Parathyroid adenoma (tissue), 2 donors: ENCODE measurements at regions not wholly inside any gene's neighbourhood (a gene's known extent, or its start where the extent isn't known, plus 50 kb on each side); places are given as distances from the start of the nearest gene placed in this dataset.

Experiments used
- H2AFZ ChIP-seq: fragments of 300-600 bp; sonication (generic); one replicate; pipeline ENCODE4 v1.7.0; 2017; ENCODE audit warnings: antibody characterized with exemption, mild to moderate bottlenecking
- H3K27ac ChIP-seq: fragments of 300-600 bp; sonication (generic); one replicate; pipeline ENCODE4 v1.7.0; 2017
- H3K27me3 ChIP-seq: fragments of 300-600 bp; sonication (generic); one replicate; pipeline ENCODE4 v1.7.0; 2017; ENCODE audit warnings: low read length; ENCODE audit not compliant: control insufficient read depth, insufficient read depth
- H3K36me3 ChIP-seq: fragments of 300-600 bp; sonication (generic); one replicate; pipeline ENCODE4 v1.7.0; 2017; ENCODE audit warnings: low read length; ENCODE audit not compliant: control insufficient read depth, insufficient read depth
- H3K4me1 ChIP-seq: fragments of 300-600 bp; sonication (generic); one replicate; pipeline ENCODE4 v1.7.0; 2017; ENCODE audit warnings: control low read depth
- H3K4me2 ChIP-seq: fragments of 300-600 bp; sonication (generic); one replicate; pipeline ENCODE4 v1.7.0; 2017; ENCODE audit warnings: low read length
- H3K4me3 ChIP-seq: fragments of 300-600 bp; sonication (generic); one replicate; pipeline ENCODE4 v1.7.0; 2017; ENCODE audit warnings: low read depth, low read length
- H3K79me2 ChIP-seq: fragments of 300-600 bp; sonication (generic); one replicate; pipeline ENCODE4 v1.7.0; 2017; ENCODE audit warnings: control low read depth
- H3K9ac ChIP-seq: fragments of 300-600 bp; sonication (generic); one replicate; pipeline ENCODE4 v1.7.0; 2017; ENCODE audit warnings: mild to moderate bottlenecking
- H3K9me3 ChIP-seq: fragments of 300-600 bp; sonication (generic); one replicate; pipeline ENCODE4 v1.7.0; 2017; ENCODE audit warnings: low read length; ENCODE audit not compliant: control insufficient read depth
- TF ChIP-seq, protein P1 (sequence below): fragments of 300-600 bp; sonication (generic); IDR thresholded peaks from one replicate; pipeline ENCODE4 v1.7.0; 2017; ENCODE audit warnings: antibody characterized with exemption, mild to moderate bottlenecking
- donor health status: primary hyperparathyroidism.

DNA sequence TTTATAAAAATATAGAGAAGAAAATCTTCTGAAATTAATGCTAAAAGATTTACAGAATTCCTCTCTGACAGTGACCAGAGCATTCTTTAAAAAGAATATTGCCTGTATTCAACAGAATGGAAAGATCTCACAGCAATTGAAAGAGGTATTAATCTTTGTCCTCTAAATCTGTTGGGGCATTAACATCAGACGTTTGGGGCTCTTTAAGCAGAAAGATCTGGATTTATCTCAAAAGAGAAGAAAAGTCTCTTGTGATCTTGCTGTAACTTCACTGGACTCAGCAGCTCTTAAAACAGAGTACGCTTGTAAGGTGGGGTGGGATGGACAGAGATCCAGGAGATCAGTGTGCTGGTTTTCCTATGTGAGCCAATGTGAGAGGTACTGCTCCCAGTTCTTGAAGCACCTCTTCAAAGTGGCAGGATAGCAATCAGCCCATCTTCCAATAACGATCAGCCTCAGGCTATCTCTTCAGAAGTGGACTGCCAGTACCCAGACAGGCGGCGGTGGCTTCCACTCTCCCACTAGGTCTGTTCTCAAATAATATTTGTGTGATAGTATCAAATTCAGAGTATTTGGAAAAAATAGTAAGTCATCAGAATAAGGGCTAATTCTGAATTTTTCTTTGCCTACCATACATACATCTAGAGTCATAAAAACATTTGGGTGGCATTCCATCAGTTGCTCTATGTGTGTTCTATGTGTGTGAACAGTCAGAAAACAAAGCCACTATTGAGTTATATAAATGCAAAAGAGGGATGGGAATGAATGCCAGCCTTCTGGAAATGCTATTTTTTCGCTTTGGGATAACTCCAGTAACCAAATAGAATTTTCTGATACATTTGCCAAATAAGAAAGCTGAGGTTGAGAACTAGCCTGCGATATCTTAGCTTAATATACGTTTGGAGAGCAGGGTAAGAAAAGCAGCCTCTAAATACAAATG lies 237.4 kb upstream of the RGS6 start:
- no peaks in the 10 kb centered on the region for H3K36me3 ChIP-seq
- H3K27ac ChIP-seq, result no peak overlapping the region
- H3K9ac ChIP-seq, result no peak overlapping the region
- H2AFZ ChIP-seq, result no peak overlapping the region
- H3K79me2 ChIP-seq, result peaks cover 2% of the 10 kb centered on the region
- H3K4me1 ChIP-seq, result no peaks in the 10 kb centered on the region
- H3K9me3 ChIP-seq, result no peaks in the 10 kb centered on the region
- H3K4me2 ChIP-seq, result no peak overlapping the region
- no peaks in the 10 kb centered on the region for H3K27me3 ChIP-seq
- TF ChIP-seq, protein P1, sequence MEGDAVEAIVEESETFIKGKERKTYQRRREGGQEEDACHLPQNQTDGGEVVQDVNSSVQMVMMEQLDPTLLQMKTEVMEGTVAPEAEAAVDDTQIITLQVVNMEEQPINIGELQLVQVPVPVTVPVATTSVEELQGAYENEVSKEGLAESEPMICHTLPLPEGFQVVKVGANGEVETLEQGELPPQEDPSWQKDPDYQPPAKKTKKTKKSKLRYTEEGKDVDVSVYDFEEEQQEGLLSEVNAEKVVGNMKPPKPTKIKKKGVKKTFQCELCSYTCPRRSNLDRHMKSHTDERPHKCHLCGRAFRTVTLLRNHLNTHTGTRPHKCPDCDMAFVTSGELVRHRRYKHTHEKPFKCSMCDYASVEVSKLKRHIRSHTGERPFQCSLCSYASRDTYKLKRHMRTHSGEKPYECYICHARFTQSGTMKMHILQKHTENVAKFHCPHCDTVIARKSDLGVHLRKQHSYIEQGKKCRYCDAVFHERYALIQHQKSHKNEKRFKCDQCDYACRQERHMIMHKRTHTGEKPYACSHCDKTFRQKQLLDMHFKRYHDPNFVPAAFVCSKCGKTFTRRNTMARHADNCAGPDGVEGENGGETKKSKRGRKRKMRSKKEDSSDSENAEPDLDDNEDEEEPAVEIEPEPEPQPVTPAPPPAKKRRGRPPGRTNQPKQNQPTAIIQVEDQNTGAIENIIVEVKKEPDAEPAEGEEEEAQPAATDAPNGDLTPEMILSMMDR, result no peak
- H3K4me3 ChIP-seq, result no peak overlapping the region

DNA sequence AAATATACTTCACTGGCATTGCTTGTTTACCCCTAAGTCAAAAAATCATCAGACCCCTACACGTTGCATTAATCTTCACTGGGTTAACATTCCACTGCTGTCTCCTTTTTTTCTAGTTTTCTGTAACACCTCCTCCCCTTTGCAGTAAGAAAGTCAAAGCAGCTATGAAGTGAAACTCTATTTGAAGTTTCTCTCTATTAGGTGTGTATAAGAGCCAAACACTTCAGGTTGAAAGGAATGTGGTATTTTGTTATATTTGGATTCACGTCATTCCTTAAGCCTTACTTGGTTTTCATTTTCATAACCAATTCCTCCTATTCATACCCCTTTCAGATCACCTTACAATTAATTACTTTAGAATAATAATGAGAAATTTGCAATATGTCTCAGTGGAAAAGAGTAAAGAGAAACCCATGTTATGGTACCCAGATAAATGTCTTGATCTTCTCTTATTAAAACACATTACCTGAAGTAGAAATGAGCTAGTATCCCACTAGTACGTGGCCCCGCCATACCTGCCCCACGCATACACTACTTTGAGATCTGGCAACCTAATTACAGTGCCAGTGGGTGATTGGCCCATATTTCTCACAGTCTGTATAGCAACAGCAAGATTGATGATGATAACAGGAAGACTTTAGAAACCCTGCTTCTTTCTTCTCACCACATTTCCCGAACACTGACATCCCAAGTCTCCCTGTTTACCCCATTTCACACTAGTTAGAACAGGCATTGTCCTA lies 236.4 kb upstream of the RGS6 start:
- Histone ChIP-seq H3K4me1 (no peaks in the 10 kb centered on the region), H3K4me3 (no peak overlapping the region), H3K4me2 (no peak overlapping the region), H3K9me3 (no peaks in the 10 kb centered on the region), H2AFZ (no peak overlapping the region), H3K27me3 (no peaks in the 10 kb centered on the region), H3K36me3 (no peaks in the 10 kb centered on the region), H3K27ac (no peak overlapping the region), H3K9ac (no peak overlapping the region), H3K79me2 (peaks cover 2% of the 10 kb centered on the region)
- TF ChIP-seq, protein P1, result no peak

- Histone ChIP-seq H3K4me1 (no peaks in the 10 kb centered on the region), H3K4me2 (no peak overlapping the region), H3K9ac (no peak overlapping the region), H3K4me3 (no peak overlapping the region), H3K27ac (no peak overlapping the region), H3K27me3 (no peaks in the 10 kb centered on the region), H3K9me3 (no peaks in the 10 kb centered on the region), H3K36me3 (no peaks in the 10 kb centered on the region), H2AFZ (no peak overlapping the region), H3K79me2 (peaks cover 2% of the 10 kb centered on the region)
- TF ChIP-seq, protein P1, result no peak
Observed at GRCh38 chr14:71698027-71698426, 234.2 kb upstream of the RGS6 start.

DNA sequence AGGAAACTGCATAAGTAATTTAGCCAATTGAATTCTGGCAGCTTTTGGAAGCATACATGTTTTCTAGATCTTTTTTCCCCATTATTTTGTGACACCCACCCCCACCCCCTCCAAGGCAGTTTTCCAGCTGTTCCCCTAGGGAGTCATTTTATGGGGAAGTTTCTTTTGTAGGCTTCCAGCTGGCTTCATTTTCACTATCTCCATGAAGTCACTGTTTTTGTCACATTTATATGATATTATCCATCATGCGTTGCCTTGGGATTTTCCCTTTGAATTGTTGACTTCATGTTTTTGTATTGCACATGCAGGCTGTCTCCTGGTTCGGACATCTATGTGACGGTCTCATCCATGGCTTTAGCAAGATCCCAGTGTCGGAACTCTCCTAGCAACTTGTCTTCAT lies 233.6 kb upstream of the RGS6 start:
- Histone ChIP-seq H3K79me2 (peaks cover 2% of the 10 kb centered on the region), H3K9ac (no peak overlapping the region), H3K27me3 (no peaks in the 10 kb centered on the region), H3K36me3 (no peaks in the 10 kb centered on the region), H3K4me2 (no peak overlapping the region), H3K4me3 (no peak overlapping the region), H2AFZ (no peak overlapping the region), H3K9me3 (no peaks in the 10 kb centered on the region), H3K4me1 (no peaks in the 10 kb centered on the region), H3K27ac (no peak overlapping the region)
- TF ChIP-seq, protein P1, result no peak
